Stomach (tissue), 8 donors: ENCODE measurements at regions not wholly inside any gene's neighbourhood (a gene's known extent, or its start where the extent isn't known, plus 50 kb on each side); places are given as distances from the start of the nearest gene placed in this dataset.

Experiments
- DNase-seq, 2 donors: peaks; one replicate each; pipeline versions ENCODE4 v3.0.0 to v3.0.0-alpha.2; 2013 to 2019
- H3K27ac ChIP-seq, 5 donors: fragments of 200-600 bp in 4 of 5; sonication (generic) in 4 of 5; one replicate each; pipeline ENCODE4 v1.5.1; 2013 to 2019; ENCODE audit warnings: mild to moderate bottlenecking in 1 of 5, moderate library complexity in 1 of 5
- H3K27me3 ChIP-seq, 3 donors: fragments of 200-600 bp; sonication (generic); one replicate each; pipeline ENCODE4 v1.5.1; 2017 to 2019; ENCODE audit warnings: mixed run types in 1 of 3
- H3K36me3 ChIP-seq, 4 donors: fragments of 200-600 bp; sonication (generic); 1 replicate in 3 of 4; 2 replicates in 1 of 4; pipeline ENCODE4 v1.5.1; 2016 to 2019
- H3K4me1 ChIP-seq, 4 donors: fragments of 200-600 bp; sonication (generic); one replicate each; pipeline ENCODE4 v1.5.1; 2016 to 2019
- H3K4me3 ChIP-seq, 4 donors: fragments of 200-600 bp; sonication (generic) in 3 of 4; one replicate each; pipeline ENCODE4 v1.5.1; 2016 to 2019; ENCODE audit warnings: mild to moderate bottlenecking in 1 of 4
- H3K9me3 ChIP-seq, 4 donors: fragments of 200-600 bp; sonication (generic); one replicate each; pipeline ENCODE4 v1.5.1; 2016 to 2019
- EP300 ChIP-seq: sonication (generic); formaldehyde crosslinking; IDR thresholded peaks from one replicate; pipeline ENCODE4 v1.6.1; 2017; ENCODE audit warnings: antibody characterized with exemption
- POLR2A ChIP-seq, 4 donors: fragments of 450-650 bp; IDR thresholded peaks; one replicate each; pipeline ENCODE4 v1.6.1; 2016; ENCODE audit warnings: antibody characterized with exemption in 4 of 4, control low read depth in 2 of 4, mild to moderate bottlenecking in 1 of 4, moderate library complexity in 1 of 4
- POLR2AphosphoS5 ChIP-seq, 3 donors: sonication (generic); formaldehyde crosslinking; IDR thresholded peaks; one replicate each; pipeline ENCODE4 v1.6.1; 2016; ENCODE audit warnings: antibody characterized with exemption in 3 of 3
- WGBS, 5 donors: extraction: QIAGEN DNeasy Blood & Tissue Kit in 3 of 5; methylation state at CpG; one replicate each; pipeline versions ENCODE4 v1.1.5 to v1.1.7; 2013 to 2018; 5-methylcytosine and 5-hydroxymethylcytosine counted together
- intact Hi-C: fragments of 100-400 bp; cut with DNase I; formaldehyde crosslinking; loops from one replicate; pipeline ENCODE4 v1.15.1; 2023; ENCODE audit warnings: low total_unique reads
- TF ChIP-seq, protein P1 (sequence below), 7 experiments: fragments of 450-650 bp in 4 of 7; fragments of 200-600 bp in 3 of 7; sonication (generic) in 3 of 7; IDR thresholded peaks; one replicate each; pipeline ENCODE4 v1.5.1; 2016 to 2019; ENCODE audit warnings: antibody characterized with exemption in 7 of 7, control low read depth in 2 of 7, mild to moderate bottlenecking in 1 of 7
- donor health status: healthy with polysubstance abuse.
- donor health status: Bipolar disorder and iron deficiency.
- donor health status: healthy.

DNA sequence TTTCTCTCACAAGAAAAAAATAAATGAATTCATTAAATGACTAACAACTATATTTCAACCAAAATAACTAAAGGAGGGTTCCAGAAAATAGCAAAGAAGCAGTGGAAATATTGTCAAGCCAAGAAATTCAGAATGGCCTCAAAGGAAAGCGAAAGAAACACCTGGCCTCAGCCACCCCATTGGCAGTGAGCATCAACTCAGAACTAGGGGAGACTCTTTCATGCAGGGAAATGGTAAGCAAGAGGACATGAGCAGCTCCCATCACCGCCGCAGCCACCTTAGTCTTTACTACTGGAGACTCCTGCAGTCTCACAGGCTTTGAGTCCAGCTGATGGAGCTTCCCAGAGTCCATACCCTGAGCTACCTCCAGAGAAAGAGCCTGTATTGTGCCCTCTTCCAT lies 343.9 kb upstream of the GRAMD2B start:
- no peaks in the 10 kb centered on the region for H3K27me3 ChIP-seq
- H3K27ac ChIP-seq, result no peak overlapping the region
- H3K9me3 ChIP-seq, result peaks cover 0 to 32% (median 11%) of the 10 kb centered on the region in 4 donors
- DNase-seq, result no peak
- no peaks in the 10 kb centered on the region for H3K36me3 ChIP-seq
- no peak overlapping the region for H3K4me3 ChIP-seq
- TF ChIP-seq EP300 (no peak), POLR2A (IDR thresholded peaks at IDR 0.05) (no peak), POLR2AphosphoS5 (IDR thresholded peaks at IDR 0.05) (no peak)
- TF ChIP-seq, protein P1, sequence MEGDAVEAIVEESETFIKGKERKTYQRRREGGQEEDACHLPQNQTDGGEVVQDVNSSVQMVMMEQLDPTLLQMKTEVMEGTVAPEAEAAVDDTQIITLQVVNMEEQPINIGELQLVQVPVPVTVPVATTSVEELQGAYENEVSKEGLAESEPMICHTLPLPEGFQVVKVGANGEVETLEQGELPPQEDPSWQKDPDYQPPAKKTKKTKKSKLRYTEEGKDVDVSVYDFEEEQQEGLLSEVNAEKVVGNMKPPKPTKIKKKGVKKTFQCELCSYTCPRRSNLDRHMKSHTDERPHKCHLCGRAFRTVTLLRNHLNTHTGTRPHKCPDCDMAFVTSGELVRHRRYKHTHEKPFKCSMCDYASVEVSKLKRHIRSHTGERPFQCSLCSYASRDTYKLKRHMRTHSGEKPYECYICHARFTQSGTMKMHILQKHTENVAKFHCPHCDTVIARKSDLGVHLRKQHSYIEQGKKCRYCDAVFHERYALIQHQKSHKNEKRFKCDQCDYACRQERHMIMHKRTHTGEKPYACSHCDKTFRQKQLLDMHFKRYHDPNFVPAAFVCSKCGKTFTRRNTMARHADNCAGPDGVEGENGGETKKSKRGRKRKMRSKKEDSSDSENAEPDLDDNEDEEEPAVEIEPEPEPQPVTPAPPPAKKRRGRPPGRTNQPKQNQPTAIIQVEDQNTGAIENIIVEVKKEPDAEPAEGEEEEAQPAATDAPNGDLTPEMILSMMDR (IDR thresholded peaks at IDR 0.05), result no peak
- H3K4me1 ChIP-seq, result no peaks in the 10 kb centered on the region
- intact Hi-C loops, result no loop called here
- 29 to 49% (median 31%) methylated on average over 3 of the region's 3 CpGs for WGBS, 5 donors

DNA sequence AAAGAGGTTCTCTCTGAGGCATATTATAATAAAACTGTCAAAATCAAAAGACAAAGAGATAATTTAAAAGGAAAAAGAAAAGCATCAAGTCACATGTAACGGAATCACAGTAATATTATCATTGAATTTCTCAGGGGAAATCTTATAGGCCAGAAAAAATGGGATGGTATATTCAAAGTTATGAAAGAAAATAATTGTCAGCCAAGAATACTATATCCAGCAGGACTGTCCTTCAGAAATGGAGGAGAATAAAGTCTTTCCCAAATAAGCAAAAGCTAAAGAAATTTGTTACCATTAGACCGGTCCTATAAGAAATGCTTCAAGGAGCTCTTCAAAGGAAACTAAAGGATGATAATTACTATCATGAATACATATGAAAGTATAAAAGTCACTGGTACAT lies 342.0 kb upstream of the GRAMD2B start:
- peaks cover 0 to 42% (median 18%) of the 10 kb centered on the region in 4 donors for H3K9me3 ChIP-seq
- no peaks in the 10 kb centered on the region for H3K4me1 ChIP-seq
- no peaks in the 10 kb centered on the region for H3K36me3 ChIP-seq
- H3K4me3 ChIP-seq, result no peak overlapping the region
- intact Hi-C loops, result no loop called here
- no peak for DNase-seq
- no peaks in the 10 kb centered on the region for H3K27me3 ChIP-seq
- no peak overlapping the region for H3K27ac ChIP-seq
- TF ChIP-seq POLR2A (IDR thresholded peaks at IDR 0.05), result no peak
- TF ChIP-seq, protein P1 (IDR thresholded peaks at IDR 0.05), result no peak
- no peak for TF ChIP-seq POLR2AphosphoS5 (IDR thresholded peaks at IDR 0.05)
- no peak for TF ChIP-seq EP300
- WGBS, 5 donors, result 93 to 98% (median 94%) methylated on average over 2 of the region's 2 CpGs

DNA sequence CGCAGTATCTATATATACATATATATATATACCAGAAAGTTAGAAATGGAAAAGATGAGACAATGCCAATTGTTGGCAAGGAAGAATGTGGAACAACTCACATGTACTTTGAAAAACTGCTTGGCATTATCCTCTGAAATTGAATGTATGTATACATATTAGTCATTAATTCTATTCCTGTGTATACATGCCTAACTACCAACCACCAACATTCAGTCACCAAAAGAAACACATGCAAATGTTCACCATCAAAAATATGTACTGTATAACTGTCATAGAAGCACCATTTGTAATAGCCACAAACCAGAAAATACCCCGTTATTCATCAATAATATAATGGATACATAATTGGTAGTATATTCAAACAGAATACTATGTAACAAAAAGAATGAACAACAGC lies 330.2 kb upstream of the GRAMD2B start:
- WGBS, 5 donors, result 44 to 68% (median 45%) methylated on average over 2 of the region's 2 CpGs
- TF ChIP-seq POLR2AphosphoS5 (IDR thresholded peaks at IDR 0.05) (no peak), POLR2A (IDR thresholded peaks at IDR 0.05) (no peak), EP300 (no peak)
- TF ChIP-seq, protein P1 (IDR thresholded peaks at IDR 0.05), result no peak

DNA sequence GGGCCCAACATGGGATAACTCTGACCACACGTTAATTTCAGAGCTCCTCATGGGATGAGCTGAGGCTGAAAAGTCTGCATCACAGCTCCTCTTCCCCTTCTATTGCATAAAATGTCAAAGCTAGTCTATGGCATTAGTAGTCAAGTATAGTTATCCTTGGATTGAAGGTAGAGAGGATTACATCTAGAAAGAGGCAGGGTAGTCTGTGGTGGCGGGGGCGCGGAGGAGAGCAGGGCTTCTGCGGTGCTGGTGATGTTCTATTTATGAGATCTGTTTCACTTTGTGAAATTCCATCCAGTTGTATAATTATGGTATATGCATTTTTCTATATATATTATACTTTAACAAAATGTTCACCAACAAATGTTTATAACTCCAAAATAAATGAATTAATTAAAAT lies 329.5 kb upstream of the GRAMD2B start:
- TF ChIP-seq, protein P1 (IDR thresholded peaks at IDR 0.05), result no peak
- no peak for TF ChIP-seq POLR2AphosphoS5 (IDR thresholded peaks at IDR 0.05)
- no peak for TF ChIP-seq EP300
- no peak for TF ChIP-seq POLR2A (IDR thresholded peaks at IDR 0.05)
- Histone ChIP-seq H3K27ac (no peak overlapping the region), H3K4me1 (no peaks in the 10 kb centered on the region), H3K4me3 (no peak overlapping the region), H3K9me3 (peaks cover 0 to 5% (median 2%) of the 10 kb centered on the region in 4 donors), H3K27me3 (no peaks in the 10 kb centered on the region), H3K36me3 (no peaks in the 10 kb centered on the region)
- 92 to 95% (median 93%) methylated on average over 5 of the region's 5 CpGs for WGBS, 5 donors
- intact Hi-C loops, result no loop called here
- DNase-seq, result no peak

More for the DNA sequence above, 330.2 kb upstream of the GRAMD2B start:
- H3K27me3 ChIP-seq, result no peaks in the 10 kb centered on the region
- peaks cover 0 to 10% (median 2%) of the 10 kb centered on the region in 4 donors for H3K9me3 ChIP-seq
- H3K27ac ChIP-seq, result no peak overlapping the region
- no peaks in the 10 kb centered on the region for H3K36me3 ChIP-seq
- DNase-seq, result no peak
- H3K4me1 ChIP-seq, result no peaks in the 10 kb centered on the region
- intact Hi-C loops, result no loop called here
- H3K4me3 ChIP-seq, result no peak overlapping the region
